GM10266 (cell line): ENCODE measurements at regions not wholly inside any gene's neighbourhood (a gene's known extent, or its start where the extent isn't known, plus 50 kb on each side); places are given as distances from the start of the nearest gene placed in this dataset.
"Not testable (repeated sequence)": the region's sequence is repeated elsewhere in the genome, so short reads cannot be mapped to it uniquely, and the experiment has no call there.

ENCODE experiments used
- DNase-seq: peaks from one replicate; pipeline ENCODE4 v3.0.0; 2012; ENCODE audit errors: extremely low spot score
- CTCF ChIP-seq: IDR thresholded peaks from 2 replicates; pipeline ENCODE4 v1.5.1; 2012; ENCODE audit warnings: mild to moderate bottlenecking, low read depth; ENCODE audit not compliant: control insufficient read depth, insufficient read depth; ENCODE audit errors: missing control alignments

DNA sequence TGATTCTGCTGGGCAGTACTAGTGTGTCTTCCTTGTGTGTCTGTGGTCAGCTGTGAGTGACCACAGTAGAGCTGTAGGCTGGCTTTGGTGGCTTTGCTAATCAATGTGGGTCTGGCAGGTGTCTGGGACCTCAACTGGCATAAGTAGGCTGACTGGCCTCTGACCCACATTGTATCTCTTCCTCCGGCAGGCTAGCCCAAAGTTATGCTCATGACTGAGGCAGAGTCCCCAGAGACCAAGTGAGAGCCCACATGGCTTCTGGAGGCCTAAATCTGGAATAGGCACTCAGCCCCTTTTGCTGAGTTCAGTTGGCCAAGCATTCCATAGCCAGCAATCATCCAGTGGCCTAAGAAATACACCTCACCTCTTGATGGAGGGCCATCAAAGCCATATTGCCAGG, 289.1 kb upstream of the SUCLG2 start:
- TF ChIP-seq CTCF, result no peak
- no peak for DNase-seq

GRCh38 chr3:67941433-67942030, 287.1 kb upstream of the SUCLG2 start:
- TF ChIP-seq CTCF, result no peak
- no peak for DNase-seq

GRCh38 chr3:67940210-67940952, 286.0 kb upstream of the SUCLG2 start:
- DNase-seq, result no peak

DNA sequence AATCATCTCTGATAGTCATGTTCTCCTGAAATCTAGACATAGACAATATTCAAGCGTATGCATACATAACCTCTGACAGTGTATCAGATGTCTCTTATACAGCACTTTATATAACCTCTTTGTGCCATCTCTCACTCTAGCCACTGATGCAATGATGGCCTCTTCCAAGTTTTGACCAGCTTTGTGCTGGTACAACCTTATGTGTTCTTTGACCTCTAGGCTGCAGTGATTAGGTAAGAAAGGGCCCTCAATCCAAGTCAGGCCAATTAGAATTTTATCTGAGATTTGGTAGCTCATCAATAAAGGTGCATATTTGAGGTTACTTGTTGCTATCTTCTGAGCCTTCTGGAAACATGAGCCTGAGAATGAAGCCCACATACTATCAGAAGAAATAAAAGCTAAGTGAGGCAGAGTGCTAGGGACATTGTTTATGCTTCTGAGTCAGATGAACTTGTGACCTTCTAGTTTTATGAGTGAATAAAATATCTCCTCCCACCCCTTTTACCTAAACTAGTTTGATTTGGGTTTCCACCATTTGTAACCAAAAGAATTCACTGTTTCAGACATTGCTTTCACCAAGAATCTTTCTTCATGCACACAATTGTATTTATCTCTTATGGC, 283.2 kb upstream of the SUCLG2 start:
- DNase-seq, result no peak
- no peak for TF ChIP-seq CTCF

More at GRCh38 chr3:67940210-67940952, 286.0 kb upstream of the SUCLG2 start:
- no peak for TF ChIP-seq CTCF

GRCh38 chr3:67930394-67930793, 276.0 kb upstream of the SUCLG2 start:
- DNase-seq, result not testable (repeated sequence)

- TF ChIP-seq CTCF, result no peak
- no peak for DNase-seq
Observed at GRCh38 chr3:67923796-67924195, 269.4 kb upstream of the SUCLG2 start.

GRCh38 chr3:67920969-67921368, 266.6 kb upstream of the SUCLG2 start:
- no peak for TF ChIP-seq CTCF
- no peak for DNase-seq

- no peak for TF ChIP-seq CTCF
Observed at GRCh38 chr3:67920311-67920710, 265.9 kb upstream of the SUCLG2 start.

More at GRCh38 chr3:67920311-67920710, 265.9 kb upstream of the SUCLG2 start:
- no peak for DNase-seq
